ENCODE measurements at regions not wholly inside any gene's neighbourhood (a gene's known extent, or its start where the extent isn't known, plus 50 kb on each side); places are given as distances from the start of the nearest gene placed in this dataset.

DNA sequence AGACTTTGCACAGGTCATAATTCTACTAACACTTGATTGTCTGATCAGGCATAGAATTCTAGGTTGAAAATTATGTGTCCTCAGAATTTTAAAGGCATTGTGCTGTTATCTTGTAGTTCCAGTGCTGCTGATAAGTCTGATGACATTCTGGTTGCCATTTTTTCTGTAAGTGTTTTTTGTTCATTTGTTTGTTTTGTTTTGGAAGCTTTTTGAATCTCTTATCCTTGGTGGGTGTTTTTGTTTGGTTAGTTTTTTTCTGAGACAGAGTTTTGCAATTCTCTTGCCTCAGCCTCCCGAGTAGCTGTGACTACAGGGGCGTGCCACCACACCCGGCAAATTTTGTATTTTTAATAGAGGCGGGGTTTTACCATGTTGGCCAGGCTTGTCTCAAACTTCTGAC is 178.9 kb downstream of the CCDC71L start:
- DNase-seq (ENCODE audit: low spot score): no peak

DNA sequence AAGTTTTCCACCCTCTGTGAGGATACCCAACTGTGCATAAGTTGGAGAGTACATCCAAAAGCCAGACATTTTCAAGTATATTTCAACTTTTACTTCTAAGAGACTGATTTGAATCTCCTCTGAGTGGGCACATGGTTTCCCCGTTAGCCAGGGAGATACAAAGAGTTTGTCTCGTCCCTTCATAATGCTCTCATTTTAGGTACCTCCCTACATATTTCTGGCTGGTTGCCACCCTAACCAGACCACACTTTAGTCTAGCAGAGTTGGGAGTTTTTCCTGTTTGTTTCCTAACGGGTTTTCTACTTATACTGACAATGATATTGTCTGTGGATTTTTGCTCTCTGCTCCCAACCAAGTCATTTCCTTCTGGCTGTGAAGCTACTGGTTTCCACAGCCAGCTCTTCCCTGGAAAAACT is 180.3 kb downstream of the CCDC71L start:
- no peak for DNase-seq (ENCODE audit: low spot score)

DNA sequence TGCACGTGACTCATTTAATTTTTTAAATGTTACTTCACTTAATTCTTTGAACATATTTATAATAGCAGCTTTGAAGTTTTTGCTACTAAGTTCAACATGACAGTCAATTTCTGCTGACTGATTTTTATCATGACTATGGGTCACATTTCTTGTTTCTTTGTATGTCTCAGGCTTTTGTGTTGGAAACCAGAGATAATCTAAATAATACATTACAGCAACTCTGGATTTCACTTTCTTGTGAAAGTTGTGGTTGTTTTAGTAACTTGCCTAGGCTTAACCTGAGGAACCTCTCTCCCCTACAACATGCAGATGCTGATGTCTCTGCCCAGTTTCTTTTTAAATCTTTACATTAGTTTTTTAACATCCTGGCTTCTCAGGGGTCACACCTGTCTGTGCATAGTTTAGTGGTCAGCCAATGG is 180.8 kb downstream of the CCDC71L start:
- no peak for DNase-seq (ENCODE audit: low spot score)

DNA sequence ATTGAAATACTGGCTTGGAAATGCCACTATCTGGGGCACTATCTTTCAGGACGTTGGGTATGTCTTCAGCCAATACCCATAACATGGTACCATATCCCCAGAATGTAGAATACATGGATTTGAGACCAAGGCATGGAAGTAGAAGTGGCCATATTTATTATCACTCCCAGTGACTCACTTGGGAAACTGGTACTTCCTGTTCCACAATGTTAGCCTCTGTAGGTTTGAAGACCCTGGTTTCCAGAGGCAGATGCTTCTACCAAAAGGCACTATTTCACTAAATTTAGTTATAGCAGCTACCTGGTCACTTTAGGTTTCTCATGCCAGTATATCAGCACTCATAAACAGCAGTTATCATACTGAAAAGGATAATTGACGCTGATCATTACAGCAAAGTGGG is 184.2 kb downstream of the CCDC71L start:
- DNase-seq (ENCODE audit: low spot score): no peak

GRCh38 chr7:106472741-106473140 is 188.0 kb upstream of the NAMPT start:
- no peak for DNase-seq (ENCODE audit: low spot score)

DNA sequence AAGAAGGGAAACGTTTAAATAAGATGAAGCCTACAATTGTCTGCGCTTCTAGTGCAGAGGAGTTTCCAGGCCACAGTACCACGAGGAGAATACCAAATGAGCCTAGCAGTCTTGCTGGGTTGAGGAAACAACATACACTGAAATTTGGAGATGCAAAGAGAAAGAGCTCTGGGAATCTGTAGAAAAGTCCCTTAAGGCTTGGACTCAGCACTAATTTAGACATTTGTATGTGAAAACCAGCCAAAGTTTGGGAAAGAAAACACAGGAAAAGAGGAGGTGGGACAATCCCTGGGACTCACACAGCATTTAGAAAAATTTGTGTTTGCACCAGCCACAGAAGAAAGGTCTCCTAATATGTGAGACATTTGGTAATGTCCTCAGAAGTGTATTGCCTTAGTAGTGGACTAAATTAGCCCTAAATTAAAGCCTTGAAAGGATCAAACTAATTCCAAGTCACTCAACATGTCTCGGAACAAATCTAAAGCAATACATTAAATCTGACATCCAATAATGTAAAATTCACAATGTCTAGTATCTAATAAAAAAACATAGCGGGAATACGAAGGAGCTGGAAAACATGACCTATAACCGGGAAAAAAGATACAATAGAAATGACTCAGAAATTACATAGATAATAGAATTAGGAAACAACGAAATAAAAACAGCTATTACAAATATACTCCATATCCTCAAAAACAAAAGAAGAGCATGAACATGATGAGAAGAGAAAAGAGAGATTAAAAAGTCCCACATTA is 187.1 kb upstream of the NAMPT start:
- no peak for DNase-seq (ENCODE audit: low spot score)

GRCh38 chr7:106471021-106471420 is 186.2 kb upstream of the NAMPT start:
- DNase-seq (ENCODE audit: low spot score): no peak

GRCh38 chr7:106466867-106467266 is 182.1 kb upstream of the NAMPT start:
- DNase-seq (ENCODE audit: low spot score): no peak

DNA sequence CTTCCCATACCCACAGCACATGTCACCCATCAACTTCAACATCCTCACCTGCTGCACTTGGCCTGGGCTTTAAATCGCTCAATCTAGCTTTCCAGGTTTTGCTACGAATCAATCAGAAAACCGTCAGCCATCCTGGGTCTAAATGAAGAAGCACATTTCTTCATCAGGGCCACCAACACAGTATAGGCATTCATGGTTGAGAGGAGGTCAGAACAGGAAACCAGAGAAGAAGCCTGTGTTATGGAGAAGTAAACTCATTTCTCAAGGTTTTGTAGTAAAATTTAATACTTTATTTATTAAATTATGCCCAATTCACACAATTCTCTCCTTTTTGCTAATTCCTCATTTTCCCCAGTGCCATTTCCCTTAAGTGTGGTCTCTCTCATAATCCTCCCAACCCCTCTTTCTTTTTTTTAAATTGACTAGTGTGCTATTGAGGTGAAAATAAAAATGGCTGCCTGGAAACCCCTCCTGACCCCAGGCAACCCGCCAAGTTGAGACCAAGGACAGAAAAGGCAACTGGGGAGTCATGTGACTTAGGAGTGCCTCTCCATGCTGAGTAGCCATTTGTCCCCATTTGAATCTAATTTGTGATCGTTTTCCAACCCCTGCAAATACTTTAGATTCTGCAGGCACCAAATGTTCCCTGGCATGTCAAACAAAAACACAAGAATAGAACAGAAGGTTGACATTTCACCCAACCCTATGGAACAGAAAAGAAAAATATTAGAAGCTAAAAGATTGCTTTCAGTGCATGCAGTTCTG is 181.1 kb upstream of the NAMPT start:
- DNase-seq (ENCODE audit: low spot score): no peak

GRCh38 chr7:106464651-106465050 is 179.9 kb upstream of the NAMPT start:
- no peak for DNase-seq (ENCODE audit: low spot score)

- no peak for DNase-seq (ENCODE audit: low spot score)
Measured at GRCh38 chr7:106463851-106464611, 179.2 kb upstream of the NAMPT start.

DNA sequence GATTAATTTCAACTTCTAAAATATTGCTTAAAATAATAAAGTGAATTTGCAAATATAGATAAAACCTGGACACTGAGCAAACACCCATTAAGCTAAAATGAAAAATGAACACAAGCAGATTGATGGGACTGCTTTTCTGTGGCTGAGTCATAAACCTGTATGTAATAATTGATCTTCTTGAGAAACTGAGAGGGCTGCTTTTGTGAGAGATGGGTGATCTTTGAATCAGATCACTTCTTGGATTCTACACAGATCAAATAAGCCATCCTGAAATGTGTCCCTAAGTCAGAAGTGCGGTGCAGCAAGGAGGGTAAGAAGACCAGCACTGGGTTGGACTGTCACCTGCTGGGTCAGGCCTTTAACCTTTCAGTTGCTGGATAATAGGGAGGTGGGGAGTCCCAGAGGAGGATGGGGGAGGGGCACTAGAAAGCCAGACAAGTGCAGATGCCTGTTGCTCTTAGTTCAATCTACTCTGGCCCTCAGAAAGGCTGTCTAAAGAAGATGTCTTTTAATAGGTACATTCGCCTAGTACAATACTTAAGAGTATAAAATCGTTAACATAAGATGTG is 178.2 kb upstream of the NAMPT start:
- no peak for DNase-seq (ENCODE audit: low spot score)

- peak; percentile 39 for DNase-seq (ENCODE audit: low spot score)
Measured at GRCh38 chr7:106462365-106462859, 177.6 kb upstream of the NAMPT start.

DNA sequence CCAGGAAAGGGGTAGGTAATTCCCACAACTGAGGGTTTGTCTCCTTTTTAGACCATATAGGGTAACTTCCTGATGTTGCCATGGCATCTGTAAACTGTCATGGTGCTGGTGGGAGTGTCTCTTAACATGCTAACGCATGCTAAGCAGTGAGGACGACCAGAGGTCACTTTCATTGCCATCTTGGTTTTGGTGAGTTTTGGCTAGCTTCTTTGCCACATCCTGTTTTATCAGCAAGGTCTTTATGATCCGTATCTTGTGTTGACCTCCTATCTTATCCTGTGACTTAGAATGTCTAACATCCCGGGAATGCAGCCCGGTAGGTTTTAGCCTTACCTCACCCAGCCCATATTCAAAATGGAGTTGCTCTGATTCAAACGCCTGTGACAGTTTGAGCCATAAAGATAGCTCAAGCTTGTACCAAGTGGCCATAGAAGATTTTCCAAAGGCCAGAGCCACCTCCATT is 176.0 kb upstream of the NAMPT start:
- no peak for DNase-seq (ENCODE audit: low spot score)

DNA sequence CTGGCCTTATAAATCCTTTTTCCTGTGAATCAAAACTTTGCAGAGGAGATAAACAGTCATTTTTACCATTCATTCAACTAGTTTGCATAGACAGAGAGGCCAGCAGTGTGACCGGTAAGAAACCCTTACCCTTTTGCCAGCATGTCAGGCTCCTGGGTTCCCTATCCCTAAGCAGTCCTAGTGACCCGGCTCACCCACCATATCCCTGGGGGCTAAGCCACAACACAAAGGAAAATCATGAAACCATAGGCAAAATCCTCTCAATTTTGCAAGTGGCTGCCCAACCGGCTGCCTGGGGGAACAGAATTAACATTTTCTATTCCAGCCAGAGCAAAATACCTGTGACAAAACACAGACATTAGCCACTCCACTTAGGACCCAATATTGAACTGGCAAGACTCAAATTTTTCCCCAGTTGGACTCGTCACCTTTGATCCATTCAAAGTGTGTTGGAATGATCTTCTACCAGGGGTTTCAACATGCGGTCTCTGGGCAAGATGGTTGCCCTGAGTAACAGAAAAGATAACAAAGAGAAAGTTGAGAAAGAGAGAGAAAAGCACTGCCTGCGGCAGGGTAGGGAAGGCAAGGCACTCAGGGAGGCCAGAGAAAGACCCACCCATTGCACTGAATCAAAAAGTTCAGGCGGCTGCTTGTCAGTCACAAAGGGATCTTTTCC is 174.8 kb upstream of the NAMPT start:
- no peak for DNase-seq (ENCODE audit: low spot score)

DNA sequence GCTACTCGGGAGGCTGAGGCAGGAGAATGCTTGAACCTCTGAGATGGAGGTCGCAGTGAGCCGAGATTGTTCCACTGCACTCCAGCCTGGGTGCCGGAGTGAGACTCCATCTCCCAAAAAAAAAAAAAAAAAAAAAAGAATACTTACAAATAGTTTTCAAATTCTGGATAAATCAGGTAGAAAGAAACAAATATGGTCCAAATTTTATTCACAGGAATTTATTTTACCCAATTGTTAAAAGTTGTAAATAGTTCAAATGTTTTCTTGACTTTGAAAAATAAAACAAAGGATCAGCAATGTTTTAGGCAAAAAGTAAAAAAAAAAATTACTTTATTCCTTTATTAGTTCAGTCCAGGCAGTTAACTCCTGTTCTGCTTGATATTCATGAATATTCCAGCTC is 172.9 kb upstream of the NAMPT start:
- no peak for DNase-seq (ENCODE audit: low spot score)

GRCh38 chr7:106456329-106456728 is 171.5 kb upstream of the NAMPT start:
- no peak for DNase-seq (ENCODE audit: low spot score)

- DNase-seq (ENCODE audit: low spot score): no peak
Measured at GRCh38 chr7:106452031-106452851, 167.5 kb upstream of the NAMPT start.

- no peak for DNase-seq (ENCODE audit: low spot score)
Measured at GRCh38 chr7:106451171-106451570, 166.4 kb upstream of the NAMPT start.

GRCh38 chr7:106450716-106451115 is 165.9 kb upstream of the NAMPT start:
- no peak for DNase-seq (ENCODE audit: low spot score)
